ENCODE measurements at regions not wholly inside any gene's neighbourhood (a gene's known extent, or its start where the extent isn't known, plus 50 kb on each side); places are given as distances from the start of the nearest gene placed in this dataset.

DNA sequence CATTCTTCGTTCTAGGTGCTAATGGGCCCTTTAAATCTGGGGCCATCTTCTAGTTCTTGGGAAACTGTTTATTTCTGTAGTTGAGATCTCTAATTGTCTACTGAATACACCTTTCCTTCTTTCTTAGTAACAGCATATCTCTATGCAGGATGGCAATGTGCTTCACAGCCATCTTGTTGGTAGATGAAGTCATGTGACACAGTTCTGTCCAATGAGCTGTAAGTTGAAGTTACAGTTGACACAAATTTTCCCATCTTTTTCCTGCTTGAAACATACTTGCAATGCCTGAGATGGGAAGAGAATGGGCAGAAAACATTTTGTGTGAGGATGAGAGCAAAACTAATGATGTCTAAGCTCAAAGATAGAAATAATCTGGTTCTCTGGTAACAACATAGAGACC lies 57.3 kb upstream of the PHLPP1 start (continued):
- TF ChIP-seq, protein P1, sequence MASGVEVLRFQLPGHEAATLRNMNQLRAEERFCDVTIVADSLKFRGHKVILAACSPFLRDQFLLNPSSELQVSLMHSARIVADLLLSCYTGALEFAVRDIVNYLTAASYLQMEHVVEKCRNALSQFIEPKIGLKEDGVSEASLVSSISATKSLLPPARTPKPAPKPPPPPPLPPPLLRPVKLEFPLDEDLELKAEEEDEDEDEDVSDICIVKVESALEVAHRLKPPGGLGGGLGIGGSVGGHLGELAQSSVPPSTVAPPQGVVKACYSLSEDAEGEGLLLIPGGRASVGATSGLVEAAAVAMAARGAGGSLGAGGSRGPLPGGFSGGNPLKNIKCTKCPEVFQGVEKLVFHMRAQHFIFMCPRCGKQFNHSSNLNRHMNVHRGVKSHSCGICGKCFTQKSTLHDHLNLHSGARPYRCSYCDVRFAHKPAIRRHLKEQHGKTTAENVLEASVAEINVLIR (CRISPR knock-in tag; IDR thresholded peaks at IDR 0.05): no peak
- TF ChIP-seq PTBP1 (IDR thresholded peaks at IDR 0.05; ENCODE audit: low read depth, low read length) (no peak), NCOA1 (IDR thresholded peaks at IDR 0.05; ENCODE audit: low read depth) (no peak), ZNF24 (IDR thresholded peaks at IDR 0.05) (no peak), ZNF766 (CRISPR knock-in tag; conservative IDR thresholded peaks at IDR 0.05) (no peak), ZNF785 (CRISPR knock-in tag; IDR thresholded peaks at IDR 0.05) (no peak), ATF7 (IDR thresholded peaks at IDR 0.05) (no peak), RBM17 (IDR thresholded peaks at IDR 0.05; ENCODE audit: borderline replicate concordance, low read depth, low read length) (no peak), TAL1 (IDR thresholded peaks at IDR 0.05) (no peak), ZFP36 (IDR thresholded peaks at IDR 0.05; ENCODE audit: low read depth, low read length, partially characterized antibody) (no peak), RAD51 (IDR thresholded peaks at IDR 0.05; ENCODE audit: borderline replicate concordance, low read depth) (peak; percentile 45; the same call in 1 of the 2 replicates), PHF8 (IDR thresholded peaks at IDR 0.05; ENCODE audit: borderline replicate concordance, low read length) (no peak), ZNF282 (CRISPR knock-in tag; IDR thresholded peaks at IDR 0.05) (no peak)
- TF ChIP-seq, protein P2, sequence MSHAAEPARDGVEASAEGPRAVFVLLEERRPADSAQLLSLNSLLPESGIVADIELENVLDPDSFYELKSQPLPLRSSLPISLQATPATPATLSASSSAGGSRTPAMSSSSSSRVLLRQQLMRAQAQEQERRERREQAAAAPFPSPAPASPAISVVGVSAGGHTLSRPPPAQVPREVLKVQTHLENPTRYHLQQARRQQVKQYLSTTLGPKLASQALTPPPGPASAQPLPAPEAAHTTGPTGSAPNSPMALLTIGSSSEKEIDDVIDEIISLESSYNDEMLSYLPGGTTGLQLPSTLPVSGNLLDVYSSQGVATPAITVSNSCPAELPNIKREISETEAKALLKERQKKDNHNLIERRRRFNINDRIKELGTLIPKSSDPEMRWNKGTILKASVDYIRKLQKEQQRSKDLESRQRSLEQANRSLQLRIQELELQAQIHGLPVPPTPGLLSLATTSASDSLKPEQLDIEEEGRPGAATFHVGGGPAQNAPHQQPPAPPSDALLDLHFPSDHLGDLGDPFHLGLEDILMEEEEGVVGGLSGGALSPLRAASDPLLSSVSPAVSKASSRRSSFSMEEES (CRISPR knock-in tag; IDR thresholded peaks at IDR 0.05): peak; percentile 81
- TF ChIP-seq, protein P3, sequence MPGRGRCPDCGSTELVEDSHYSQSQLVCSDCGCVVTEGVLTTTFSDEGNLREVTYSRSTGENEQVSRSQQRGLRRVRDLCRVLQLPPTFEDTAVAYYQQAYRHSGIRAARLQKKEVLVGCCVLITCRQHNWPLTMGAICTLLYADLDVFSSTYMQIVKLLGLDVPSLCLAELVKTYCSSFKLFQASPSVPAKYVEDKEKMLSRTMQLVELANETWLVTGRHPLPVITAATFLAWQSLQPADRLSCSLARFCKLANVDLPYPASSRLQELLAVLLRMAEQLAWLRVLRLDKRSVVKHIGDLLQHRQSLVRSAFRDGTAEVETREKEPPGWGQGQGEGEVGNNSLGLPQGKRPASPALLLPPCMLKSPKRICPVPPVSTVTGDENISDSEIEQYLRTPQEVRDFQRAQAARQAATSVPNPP (IDR thresholded peaks at IDR 0.05; ENCODE audit: borderline replicate concordance, insufficient read depth, insufficient read length): no peak
- TF ChIP-seq, protein P4, sequence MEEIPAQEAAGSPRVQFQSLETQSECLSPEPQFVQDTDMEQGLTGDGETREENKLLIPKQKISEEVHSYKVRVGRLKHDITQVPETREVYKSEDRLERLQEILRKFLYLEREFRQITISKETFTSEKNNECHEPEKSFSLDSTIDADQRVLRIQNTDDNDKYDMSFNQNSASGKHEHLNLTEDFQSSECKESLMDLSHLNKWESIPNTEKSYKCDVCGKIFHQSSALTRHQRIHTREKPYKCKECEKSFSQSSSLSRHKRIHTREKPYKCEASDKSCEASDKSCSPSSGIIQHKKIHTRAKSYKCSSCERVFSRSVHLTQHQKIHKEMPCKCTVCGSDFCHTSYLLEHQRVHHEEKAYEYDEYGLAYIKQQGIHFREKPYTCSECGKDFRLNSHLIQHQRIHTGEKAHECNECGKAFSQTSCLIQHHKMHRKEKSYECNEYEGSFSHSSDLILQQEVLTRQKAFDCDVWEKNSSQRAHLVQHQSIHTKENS (CRISPR knock-in tag; IDR thresholded peaks at IDR 0.05): no peak
- TF ChIP-seq, protein P5, sequence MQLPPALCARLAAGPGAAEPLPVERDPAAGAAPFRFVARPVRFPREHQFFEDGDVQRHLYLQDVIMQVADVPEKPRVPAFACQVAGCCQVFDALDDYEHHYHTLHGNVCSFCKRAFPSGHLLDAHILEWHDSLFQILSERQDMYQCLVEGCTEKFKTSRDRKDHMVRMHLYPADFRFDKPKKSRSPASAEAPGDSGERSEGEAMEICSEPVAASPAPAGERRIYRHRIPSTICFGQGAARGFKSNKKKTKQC (CRISPR knock-in tag; IDR thresholded peaks at IDR 0.05): no peak

All from K562 (cell line).